KMS-11 (cell line): ENCODE measurements at regions not wholly inside any gene's neighbourhood (a gene's known extent, or its start where the extent isn't known, plus 50 kb on each side); places are given as distances from the start of the nearest gene placed in this dataset.

Source experiments
- H2AFZ ChIP-seq: fragments of 200-600 bp; sonication (generic); 2 replicates; pipeline ENCODE4 v1.6.1; 2016; ENCODE audit warnings: antibody characterized with exemption, mixed run types, low read depth
- H3K27ac ChIP-seq: fragments of 200-600 bp; sonication (generic); 2 replicates; pipeline ENCODE4 v1.6.1; 2016; ENCODE audit warnings: mild to moderate bottlenecking, mixed run types
- H3K27me3 ChIP-seq: fragments of 200-600 bp; sonication (generic); 2 replicates; pipeline ENCODE4 v1.6.1; 2017; ENCODE audit warnings: mild to moderate bottlenecking, low read depth, mixed run types, moderate library complexity; ENCODE audit not compliant: insufficient read depth
- H3K36me3 ChIP-seq: fragments of 200-600 bp; sonication (generic); 2 replicates; pipeline ENCODE4 v1.6.1; 2017; ENCODE audit warnings: mild to moderate bottlenecking, mixed run types; ENCODE audit not compliant: insufficient read depth
- H3K4me1 ChIP-seq: fragments of 200-600 bp; sonication (generic); 2 replicates; pipeline ENCODE4 v1.6.1; 2016; ENCODE audit warnings: mild to moderate bottlenecking, low read depth, mixed run types; ENCODE audit not compliant: poor library complexity, severe bottlenecking
- H3K4me2 ChIP-seq: fragments of 200-600 bp; sonication (generic); 2 replicates; pipeline ENCODE4 v1.7.0; 2016; ENCODE audit warnings: mild to moderate bottlenecking, mixed run types
- H3K4me3 ChIP-seq: fragments of 200-600 bp; sonication (generic); IDR thresholded peaks from 2 replicates; pipeline ENCODE4 v1.6.1; 2017; ENCODE audit warnings: low read depth, low read length, mixed read lengths; ENCODE audit not compliant: insufficient read depth
- H3K79me2 ChIP-seq: fragments of 200-600 bp; sonication (generic); 2 replicates; pipeline ENCODE4 v1.6.1; 2016; ENCODE audit warnings: low read depth, mixed run types; ENCODE audit not compliant: insufficient read depth
- H3K9ac ChIP-seq: fragments of 200-600 bp; sonication (generic); 2 replicates; pipeline ENCODE4 v1.6.1; 2016; ENCODE audit warnings: mild to moderate bottlenecking, mixed run types
- H4K20me1 ChIP-seq: fragments of 200-600 bp; sonication (generic); 2 replicates; pipeline ENCODE4 v1.6.1; 2016; ENCODE audit warnings: mild to moderate bottlenecking, mixed run types; ENCODE audit not compliant: insufficient read depth
- TF ChIP-seq, protein P1 (sequence below): fragments of 200-600 bp; sonication (generic); conservative IDR thresholded peaks from 2 replicates; pipeline ENCODE4 v1.6.1; 2017; ENCODE audit warnings: low read depth, mild to moderate bottlenecking, antibody characterized with exemption, low read length, moderate library complexity, mixed read lengths

DNA sequence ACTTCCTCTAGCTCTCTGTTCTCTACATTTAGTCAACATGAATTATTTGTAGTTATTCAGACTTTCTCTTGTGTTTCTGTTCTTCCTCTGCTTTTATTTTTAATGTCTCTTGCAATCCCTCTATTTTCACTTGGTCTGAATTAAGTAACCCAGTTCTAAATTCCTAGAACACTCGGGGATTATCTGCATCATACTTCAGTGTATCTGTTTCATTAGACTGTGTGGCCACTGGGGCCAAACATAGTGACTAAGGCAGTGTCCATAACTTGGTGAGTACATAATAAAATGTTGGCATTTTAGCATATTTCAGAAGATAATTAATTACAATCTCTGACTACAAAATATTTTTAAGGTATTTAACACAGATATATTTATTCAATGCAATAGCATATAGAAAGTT, 1087.2 kb upstream of the B3GALT2 start:
- Histone ChIP-seq H3K27me3 (no peaks in the 10 kb centered on the region), H3K36me3 (no peaks in the 10 kb centered on the region), H4K20me1 (no peaks in the 10 kb centered on the region), H3K9ac (no peak overlapping the region), H3K27ac (no peak overlapping the region), H3K4me2 (no peak overlapping the region), H2AFZ (no peak overlapping the region), H3K4me3 (no peak overlapping the region), H3K4me1 (no peaks in the 10 kb centered on the region), H3K79me2 (no peaks in the 10 kb centered on the region)
- TF ChIP-seq, protein P1, sequence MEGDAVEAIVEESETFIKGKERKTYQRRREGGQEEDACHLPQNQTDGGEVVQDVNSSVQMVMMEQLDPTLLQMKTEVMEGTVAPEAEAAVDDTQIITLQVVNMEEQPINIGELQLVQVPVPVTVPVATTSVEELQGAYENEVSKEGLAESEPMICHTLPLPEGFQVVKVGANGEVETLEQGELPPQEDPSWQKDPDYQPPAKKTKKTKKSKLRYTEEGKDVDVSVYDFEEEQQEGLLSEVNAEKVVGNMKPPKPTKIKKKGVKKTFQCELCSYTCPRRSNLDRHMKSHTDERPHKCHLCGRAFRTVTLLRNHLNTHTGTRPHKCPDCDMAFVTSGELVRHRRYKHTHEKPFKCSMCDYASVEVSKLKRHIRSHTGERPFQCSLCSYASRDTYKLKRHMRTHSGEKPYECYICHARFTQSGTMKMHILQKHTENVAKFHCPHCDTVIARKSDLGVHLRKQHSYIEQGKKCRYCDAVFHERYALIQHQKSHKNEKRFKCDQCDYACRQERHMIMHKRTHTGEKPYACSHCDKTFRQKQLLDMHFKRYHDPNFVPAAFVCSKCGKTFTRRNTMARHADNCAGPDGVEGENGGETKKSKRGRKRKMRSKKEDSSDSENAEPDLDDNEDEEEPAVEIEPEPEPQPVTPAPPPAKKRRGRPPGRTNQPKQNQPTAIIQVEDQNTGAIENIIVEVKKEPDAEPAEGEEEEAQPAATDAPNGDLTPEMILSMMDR, result no peak

DNA sequence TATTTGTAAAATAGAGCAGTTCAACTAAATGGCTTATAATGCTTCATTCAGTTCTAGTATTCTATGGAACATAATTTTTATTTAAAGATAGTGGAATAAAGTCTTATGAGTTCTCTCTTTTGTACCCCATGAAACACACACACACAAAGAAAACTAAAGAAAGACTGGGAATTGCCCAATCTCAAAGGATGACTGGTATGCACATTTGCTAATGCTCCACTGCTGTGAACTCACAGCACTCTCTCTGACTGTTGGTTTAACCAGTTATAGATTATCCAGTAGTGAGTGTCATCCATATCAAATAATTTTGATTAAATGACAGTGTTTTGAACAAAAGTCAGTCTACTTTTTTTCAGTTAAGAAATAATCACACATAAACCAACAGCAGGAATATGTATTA, 1082.4 kb upstream of the B3GALT2 start:
- Histone ChIP-seq H3K36me3 (no peaks in the 10 kb centered on the region), H3K9ac (no peak overlapping the region), H3K4me1 (no peaks in the 10 kb centered on the region), H3K27ac (no peak overlapping the region), H3K4me2 (no peak overlapping the region), H2AFZ (no peak overlapping the region), H3K79me2 (no peaks in the 10 kb centered on the region), H4K20me1 (no peaks in the 10 kb centered on the region), H3K4me3 (no peak overlapping the region), H3K27me3 (no peaks in the 10 kb centered on the region)
- TF ChIP-seq, protein P1, result no peak

GRCh38 chr1:194267021-194267420, 1080.6 kb upstream of the B3GALT2 start:
- H3K4me1 ChIP-seq, result no peaks in the 10 kb centered on the region
- no peak overlapping the region for H3K4me2 ChIP-seq
- no peak overlapping the region for H3K9ac ChIP-seq
- H3K27ac ChIP-seq, result no peak overlapping the region
- no peak overlapping the region for H3K4me3 ChIP-seq
- H3K27me3 ChIP-seq, result no peaks in the 10 kb centered on the region
- H4K20me1 ChIP-seq, result no peaks in the 10 kb centered on the region
- TF ChIP-seq, protein P1, result no peak
- H3K79me2 ChIP-seq, result no peaks in the 10 kb centered on the region
- H2AFZ ChIP-seq, result no peak overlapping the region
- no peaks in the 10 kb centered on the region for H3K36me3 ChIP-seq

- H3K4me3 ChIP-seq, result no peak overlapping the region
- H3K4me2 ChIP-seq, result no peak overlapping the region
- no peaks in the 10 kb centered on the region for H4K20me1 ChIP-seq
- no peaks in the 10 kb centered on the region for H3K36me3 ChIP-seq
- H3K9ac ChIP-seq, result no peak overlapping the region
- no peaks in the 10 kb centered on the region for H3K79me2 ChIP-seq
- no peak overlapping the region for H2AFZ ChIP-seq
- TF ChIP-seq, protein P1, result no peak
- no peaks in the 10 kb centered on the region for H3K4me1 ChIP-seq
- H3K27ac ChIP-seq, result no peak overlapping the region
- H3K27me3 ChIP-seq, result no peaks in the 10 kb centered on the region
These were observed 1069.6 kb upstream of the B3GALT2 start for GRCh38 chr1:194256010-194256409.
